ENCODE measurements at regions not wholly inside any gene's neighbourhood (a gene's known extent, or its start where the extent isn't known, plus 50 kb on each side); places are given as distances from the start of the nearest gene placed in this dataset.

DNA sequence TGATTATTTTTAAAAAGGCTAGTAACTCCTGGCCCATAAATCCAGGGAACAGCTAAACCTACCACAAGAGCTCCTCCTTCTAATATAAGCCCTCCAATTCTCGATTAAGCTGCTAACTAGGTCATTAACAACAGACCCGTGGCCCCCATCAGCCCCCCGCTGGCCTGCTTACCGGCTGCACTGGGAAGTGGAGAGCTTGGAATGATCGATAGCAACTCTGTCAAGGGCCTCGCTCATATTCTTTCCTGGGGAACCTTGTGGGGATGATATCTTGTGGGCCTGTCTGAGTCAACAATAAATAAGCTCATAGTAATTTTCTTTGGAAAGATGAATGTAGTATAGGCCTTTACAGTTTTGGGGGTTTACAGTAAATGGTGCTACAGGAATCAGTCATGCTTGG, 353.5 kb downstream of the TCERG1L start:
- no peaks in the 10 kb centered on the region for H3K9me3 ChIP-seq (ENCODE audit: control insufficient read depth in 2 of 3, insufficient read depth in 1 of 3, low read length in 3 of 3)
- no peak for TF ChIP-seq CTCF (IDR thresholded peaks at IDR 0.05; ENCODE audit: borderline replicate concordance, extremely low read depth, insufficient read depth)
- intact Hi-C loops (cut with DNase I): no loop called here

GRCh38 chr10:130958981-130959751, 352.4 kb downstream of the TCERG1L start:
- Histone ChIP-seq H3K4me3 (ENCODE audit: low read length in 3 of 3) (no peak overlapping the region), H3K27ac (ENCODE audit: low read depth in 2 of 2, low read length in 2 of 2) (no peak overlapping the region), H3K9ac (ENCODE audit: low read length in 3 of 3) (no peak overlapping the region), H3K4me1 (ENCODE audit: control insufficient read depth in 2 of 3, insufficient read depth in 2 of 3, low read depth in 1 of 3, low read length in 3 of 3) (no peaks in the 10 kb centered on the region), H3K9me3 (ENCODE audit: control insufficient read depth in 2 of 3, insufficient read depth in 1 of 3, low read length in 3 of 3) (no peaks in the 10 kb centered on the region), H3K27me3 (ENCODE audit: control insufficient read depth, insufficient read depth, low read length) (no peaks in the 10 kb centered on the region), H3K36me3 (ENCODE audit: control insufficient read depth in 2 of 3, insufficient read depth in 3 of 3, low read length in 3 of 3) (no peaks in the 10 kb centered on the region)
- no peak for TF ChIP-seq CTCF (IDR thresholded peaks at IDR 0.05; ENCODE audit: borderline replicate concordance, extremely low read depth, insufficient read depth)
- DNase-seq (no peak), FAIRE-seq (no peak)
- intact Hi-C loops (cut with DNase I): no loop called here

More for the DNA sequence above, 353.5 kb downstream of the TCERG1L start:
- H3K36me3 ChIP-seq (ENCODE audit: control insufficient read depth in 2 of 3, insufficient read depth in 3 of 3, low read length in 3 of 3): no peaks in the 10 kb centered on the region
- DNase-seq: no peak
- no peaks in the 10 kb centered on the region for H3K27me3 ChIP-seq (ENCODE audit: control insufficient read depth, insufficient read depth, low read length)
- H3K27ac ChIP-seq (ENCODE audit: low read depth in 2 of 2, low read length in 2 of 2): no peak overlapping the region
- no peaks in the 10 kb centered on the region for H3K4me1 ChIP-seq (ENCODE audit: control insufficient read depth in 2 of 3, insufficient read depth in 2 of 3, low read depth in 1 of 3, low read length in 3 of 3)
- H3K4me3 ChIP-seq (ENCODE audit: low read length in 3 of 3): no peak overlapping the region
- no peak for FAIRE-seq
- no peak overlapping the region for H3K9ac ChIP-seq (ENCODE audit: low read length in 3 of 3)

DNA sequence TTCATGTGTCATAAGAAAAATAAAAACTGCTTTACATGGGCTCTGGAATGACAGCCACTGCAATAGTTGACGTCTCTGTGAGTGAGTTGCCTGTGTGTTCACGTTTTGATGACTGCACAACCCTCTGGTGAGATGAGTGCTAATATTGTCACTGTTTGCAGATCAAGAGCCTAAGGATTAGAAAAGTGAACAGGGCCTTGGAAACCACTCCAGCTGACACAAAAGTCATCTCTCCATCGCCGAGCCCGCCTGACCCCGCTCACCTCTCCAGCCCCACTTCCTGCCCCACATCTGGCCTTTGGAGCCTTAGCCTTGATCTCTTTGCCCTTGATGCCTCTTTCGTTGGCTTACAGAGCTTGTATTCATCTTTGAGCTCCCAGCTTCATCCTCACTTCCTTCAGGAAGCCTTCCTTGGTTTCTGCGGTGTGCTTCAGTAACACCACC, 351.7 kb downstream of the TCERG1L start:
- Histone ChIP-seq H3K9me3 (ENCODE audit: control insufficient read depth in 2 of 3, insufficient read depth in 1 of 3, low read length in 3 of 3) (no peaks in the 10 kb centered on the region), H3K4me1 (ENCODE audit: control insufficient read depth in 2 of 3, insufficient read depth in 2 of 3, low read depth in 1 of 3, low read length in 3 of 3) (no peaks in the 10 kb centered on the region), H3K4me3 (ENCODE audit: low read length in 3 of 3) (no peak overlapping the region), H3K9ac (ENCODE audit: low read length in 3 of 3) (no peak overlapping the region), H3K27ac (ENCODE audit: low read depth in 2 of 2, low read length in 2 of 2) (no peak overlapping the region), H3K36me3 (ENCODE audit: control insufficient read depth in 2 of 3, insufficient read depth in 3 of 3, low read length in 3 of 3) (no peaks in the 10 kb centered on the region), H3K27me3 (ENCODE audit: control insufficient read depth, insufficient read depth, low read length) (no peaks in the 10 kb centered on the region)
- intact Hi-C loops (cut with DNase I): no loop called here
- TF ChIP-seq CTCF (IDR thresholded peaks at IDR 0.05; ENCODE audit: borderline replicate concordance, extremely low read depth, insufficient read depth): no peak
- FAIRE-seq (no peak), DNase-seq (no peak)
